Cardiac muscle cell (in vitro differentiated cells and primary cell): ENCODE measurements at regions not wholly inside any gene's neighbourhood (a gene's known extent, or its start where the extent isn't known, plus 50 kb on each side); places are given as distances from the start of the nearest gene placed in this dataset.

Source experiments
- DNase-seq, 2 donors: peaks; one replicate each; pipeline versions ENCODE4 v3.0.0 to v3.0.0-alpha.2; 2010 to 2017; ENCODE audit warnings: low read depth in 1 of 2, low spot score in 1 of 2
- H3K27ac ChIP-seq: fragments of 200-600 bp; sonication (generic); 2 replicates; pipeline ENCODE4 v1.5.1; 2016
- H3K27me3 ChIP-seq: fragments of 200-600 bp; sonication (generic); 2 replicates; pipeline ENCODE4 v1.6.0; 2016; ENCODE audit warnings: control low read depth
- H3K36me3 ChIP-seq: fragments of 200-600 bp; sonication (generic); 2 replicates; pipeline ENCODE4 v1.5.1; 2016; ENCODE audit warnings: control low read depth
- H3K4me1 ChIP-seq: fragments of 200-600 bp; sonication (generic); 2 replicates; pipeline ENCODE4 v1.8.1; 2017; ENCODE audit warnings: low read depth, mild to moderate bottlenecking, mixed run types
- H3K4me3 ChIP-seq: fragments of 200-600 bp; sonication (generic); 2 replicates; pipeline ENCODE4 v1.5.1; 2016; ENCODE audit warnings: mild to moderate bottlenecking
- H3K9me3 ChIP-seq: fragments of 200-600 bp; sonication (generic); 2 replicates; pipeline ENCODE4 v1.5.1; 2017; ENCODE audit warnings: low read depth, mild to moderate bottlenecking, control low read depth
- TF ChIP-seq, protein P1 (sequence below): IDR thresholded peaks from 2 replicates; pipeline ENCODE4 v1.5.1; 2012; ENCODE audit warnings: low read depth, mild to moderate bottlenecking, low read length

DNA sequence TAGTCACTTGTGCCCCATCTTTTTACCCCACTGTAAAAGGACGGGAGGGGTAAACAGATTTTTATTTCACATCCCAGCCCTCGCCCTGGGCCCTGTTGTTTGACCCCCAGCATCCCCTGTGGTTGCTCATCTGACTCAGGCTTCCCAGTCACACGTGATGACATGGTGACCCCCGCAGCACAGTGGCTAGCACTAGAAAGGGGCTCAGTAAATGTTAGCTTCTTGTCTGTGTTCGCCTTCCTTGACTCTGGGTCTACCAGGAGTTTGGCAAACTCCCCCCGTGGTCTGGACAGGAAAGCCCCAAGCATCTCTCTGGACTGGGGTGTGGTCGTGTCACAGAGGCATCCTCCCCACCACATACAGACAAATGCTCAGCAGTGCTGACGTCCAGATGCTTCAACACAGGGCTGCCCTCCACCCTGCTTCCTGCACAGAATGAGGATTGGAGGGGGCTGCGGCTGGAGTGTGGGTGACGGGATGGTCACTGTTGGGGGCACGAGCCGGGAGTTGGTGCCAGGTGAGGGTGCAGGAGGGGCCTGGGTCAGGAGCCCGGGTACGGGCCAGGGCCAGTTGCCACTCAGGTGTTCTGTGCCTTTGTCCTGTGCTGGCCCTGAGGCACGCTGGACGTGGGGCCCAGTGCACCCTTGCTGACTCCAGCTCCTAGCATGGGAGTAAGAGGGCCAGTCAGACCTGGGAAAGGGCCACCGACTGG, 69.1 kb downstream of the METRNL start:
- H3K4me3 ChIP-seq, result no peak overlapping the region
- no peaks in the 10 kb centered on the region for H3K27me3 ChIP-seq
- no peaks in the 10 kb centered on the region for H3K36me3 ChIP-seq
- no peak overlapping the region for H3K27ac ChIP-seq
- TF ChIP-seq, protein P1, sequence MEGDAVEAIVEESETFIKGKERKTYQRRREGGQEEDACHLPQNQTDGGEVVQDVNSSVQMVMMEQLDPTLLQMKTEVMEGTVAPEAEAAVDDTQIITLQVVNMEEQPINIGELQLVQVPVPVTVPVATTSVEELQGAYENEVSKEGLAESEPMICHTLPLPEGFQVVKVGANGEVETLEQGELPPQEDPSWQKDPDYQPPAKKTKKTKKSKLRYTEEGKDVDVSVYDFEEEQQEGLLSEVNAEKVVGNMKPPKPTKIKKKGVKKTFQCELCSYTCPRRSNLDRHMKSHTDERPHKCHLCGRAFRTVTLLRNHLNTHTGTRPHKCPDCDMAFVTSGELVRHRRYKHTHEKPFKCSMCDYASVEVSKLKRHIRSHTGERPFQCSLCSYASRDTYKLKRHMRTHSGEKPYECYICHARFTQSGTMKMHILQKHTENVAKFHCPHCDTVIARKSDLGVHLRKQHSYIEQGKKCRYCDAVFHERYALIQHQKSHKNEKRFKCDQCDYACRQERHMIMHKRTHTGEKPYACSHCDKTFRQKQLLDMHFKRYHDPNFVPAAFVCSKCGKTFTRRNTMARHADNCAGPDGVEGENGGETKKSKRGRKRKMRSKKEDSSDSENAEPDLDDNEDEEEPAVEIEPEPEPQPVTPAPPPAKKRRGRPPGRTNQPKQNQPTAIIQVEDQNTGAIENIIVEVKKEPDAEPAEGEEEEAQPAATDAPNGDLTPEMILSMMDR, result no peak
- H3K4me1 ChIP-seq, result no peaks in the 10 kb centered on the region
- no peaks in the 10 kb centered on the region for H3K9me3 ChIP-seq
- no peak for DNase-seq

DNA sequence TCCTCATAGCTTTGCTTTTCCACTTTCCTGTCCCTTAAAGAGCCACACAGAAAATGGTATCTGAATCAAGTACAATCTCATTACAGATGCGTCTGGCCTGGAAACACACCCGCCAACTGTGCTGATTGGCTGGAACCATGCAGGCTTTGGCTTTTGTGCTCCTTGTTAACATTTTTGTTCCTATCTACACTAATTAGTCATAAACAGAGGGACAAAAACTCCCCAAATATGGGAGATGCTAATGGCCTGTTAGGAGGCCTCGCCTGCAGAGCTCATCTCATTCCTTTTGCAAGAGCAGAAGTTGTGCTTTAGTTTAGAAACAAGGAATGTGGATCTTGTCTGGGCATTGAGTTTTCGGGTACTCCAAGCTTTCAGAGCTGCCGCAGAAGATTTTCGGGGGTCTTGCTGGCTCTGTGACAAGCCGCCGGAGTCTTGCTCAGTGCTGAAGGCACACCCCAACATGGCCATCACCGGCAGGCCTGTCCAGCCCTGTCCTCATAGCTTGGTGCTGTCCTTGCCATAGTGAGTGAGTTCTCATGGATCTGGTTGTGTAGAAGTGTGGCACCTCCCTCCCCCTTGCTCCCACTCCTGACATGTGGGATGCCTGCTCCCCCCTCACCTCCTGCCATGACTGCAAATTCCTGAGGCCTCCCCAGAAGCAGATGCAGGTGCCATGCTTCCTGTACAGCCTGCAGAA, 69.8 kb downstream of the METRNL start:
- no peaks in the 10 kb centered on the region for H3K9me3 ChIP-seq
- TF ChIP-seq, protein P1, result no peak
- H3K36me3 ChIP-seq, result no peaks in the 10 kb centered on the region
- H3K4me1 ChIP-seq, result no peaks in the 10 kb centered on the region
- no peak overlapping the region for H3K27ac ChIP-seq
- DNase-seq, result no peak
- H3K27me3 ChIP-seq, result no peaks in the 10 kb centered on the region
- H3K4me3 ChIP-seq, result no peak overlapping the region

DNA sequence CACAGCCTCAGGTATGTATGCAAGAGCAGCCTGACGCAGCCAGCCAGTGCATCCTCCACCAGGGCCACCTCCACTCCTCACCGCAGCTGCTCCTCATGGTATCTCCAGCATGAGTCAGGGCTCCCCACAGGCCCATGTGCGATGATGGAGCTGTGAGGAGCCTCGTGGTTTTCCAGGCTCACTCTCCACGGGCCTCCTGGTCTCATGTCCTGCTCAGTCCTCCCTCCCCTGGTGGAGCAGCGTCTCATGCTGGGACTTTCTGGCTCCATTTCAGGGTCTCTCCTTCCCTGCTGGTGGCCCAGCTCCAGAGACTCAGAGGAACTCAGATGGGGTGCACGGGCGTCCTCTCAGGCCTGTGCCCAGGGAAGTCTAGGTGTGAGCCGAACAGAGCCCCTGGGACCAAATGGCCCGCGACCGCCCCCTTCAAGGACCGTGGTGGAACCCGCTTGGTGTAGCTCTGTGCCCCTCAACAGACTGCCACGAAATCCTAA, 70.4 kb downstream of the METRNL start:
- H3K9me3 ChIP-seq, result no peaks in the 10 kb centered on the region
- H3K4me3 ChIP-seq, result no peak overlapping the region
- H3K27me3 ChIP-seq, result no peaks in the 10 kb centered on the region
- no peak overlapping the region for H3K27ac ChIP-seq
- no peaks in the 10 kb centered on the region for H3K36me3 ChIP-seq
- TF ChIP-seq, protein P1, result no peak
- H3K4me1 ChIP-seq, result no peaks in the 10 kb centered on the region
- no peak for DNase-seq

DNA sequence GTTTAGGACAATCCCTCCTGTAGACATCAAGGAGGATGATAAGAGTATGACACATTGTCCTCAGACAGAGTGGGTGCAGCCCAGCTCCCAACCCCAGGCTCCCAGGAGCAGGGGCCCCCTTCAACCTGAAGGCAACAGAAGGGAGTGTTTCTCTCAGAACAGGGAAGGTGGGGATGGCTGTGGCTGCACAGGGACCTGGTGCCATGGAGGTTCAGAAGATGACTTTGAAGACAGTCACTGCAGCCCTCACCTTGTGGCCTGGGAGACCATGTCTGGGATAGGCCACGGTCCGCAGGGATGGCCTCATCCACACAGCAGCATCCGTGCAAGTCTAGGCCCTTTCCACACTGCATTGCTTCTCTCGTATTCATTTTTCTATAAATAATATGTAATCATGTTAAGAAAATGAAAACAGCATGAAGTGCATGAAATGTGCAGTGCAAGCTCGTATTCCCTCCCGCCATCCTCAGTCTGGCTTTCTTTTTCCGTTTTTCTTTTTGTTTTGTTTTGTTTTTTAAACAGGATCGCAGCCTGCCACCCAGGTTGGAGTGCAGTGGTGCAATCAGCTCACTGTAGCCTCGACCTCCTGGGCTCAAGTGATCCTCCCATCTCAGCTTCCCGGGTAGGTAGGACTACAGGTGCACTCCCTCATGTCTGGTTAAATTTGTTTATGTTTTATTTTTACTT, 71.1 kb downstream of the METRNL start:
- TF ChIP-seq, protein P1, result no peak
- H3K9me3 ChIP-seq, result no peaks in the 10 kb centered on the region
- no peaks in the 10 kb centered on the region for H3K27me3 ChIP-seq
- DNase-seq, result no peak
- no peaks in the 10 kb centered on the region for H3K4me1 ChIP-seq
- no peak overlapping the region for H3K27ac ChIP-seq
- H3K36me3 ChIP-seq, result no peaks in the 10 kb centered on the region
- H3K4me3 ChIP-seq, result no peak overlapping the region

DNA sequence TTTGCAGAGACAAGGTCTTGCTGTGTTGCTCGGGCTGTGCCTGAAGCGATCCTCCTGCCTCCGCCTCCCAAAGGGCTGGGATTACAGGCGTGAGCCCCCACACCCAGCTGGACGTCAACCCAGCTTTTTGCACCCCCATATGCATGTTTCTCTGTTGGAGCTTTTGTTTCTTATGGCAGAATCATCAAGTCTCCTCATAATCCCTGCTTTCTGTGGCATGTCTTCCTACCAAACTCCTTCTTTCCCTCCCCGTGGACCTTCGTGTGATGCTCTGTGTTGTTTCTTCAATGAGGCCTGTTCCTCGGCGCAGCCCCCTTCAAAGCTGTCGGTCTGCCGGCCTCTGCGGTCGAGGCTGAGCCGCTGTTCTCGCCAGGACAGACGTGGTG, 71.6 kb downstream of the METRNL start:
- no peak overlapping the region for H3K4me3 ChIP-seq
- no peaks in the 10 kb centered on the region for H3K4me1 ChIP-seq
- H3K9me3 ChIP-seq, result no peaks in the 10 kb centered on the region
- no peaks in the 10 kb centered on the region for H3K36me3 ChIP-seq
- TF ChIP-seq, protein P1, result no peak
- no peak for DNase-seq
- no peak overlapping the region for H3K27ac ChIP-seq
- no peaks in the 10 kb centered on the region for H3K27me3 ChIP-seq
